ENCODE measurements at regions not wholly inside any gene's neighbourhood (a gene's known extent, or its start where the extent isn't known, plus 50 kb on each side); places are given as distances from the start of the nearest gene placed in this dataset.

DNA sequence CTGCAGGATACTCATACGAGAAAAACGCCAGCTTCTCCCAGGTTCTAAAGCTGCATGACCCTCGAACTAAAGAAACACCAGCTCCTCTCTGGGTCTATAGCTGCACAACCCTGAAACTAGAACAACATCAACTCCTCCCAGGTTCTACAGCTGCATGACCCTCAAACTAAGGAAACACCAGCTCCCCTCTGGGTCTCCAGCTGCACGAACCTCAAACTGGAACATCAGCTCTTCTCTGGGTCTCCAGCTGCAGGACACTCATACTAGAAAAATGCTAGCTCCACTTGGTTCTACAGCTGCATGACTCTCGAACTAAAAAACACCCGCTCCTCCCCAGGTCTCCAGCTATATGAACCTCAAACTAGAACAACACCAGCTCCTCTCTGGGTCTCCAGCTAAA is 811.1 kb downstream of the CDH9 start:
- Histone ChIP-seq H3K9me1 (ENCODE audit: insufficient read depth, low read length) (no peaks in the 10 kb centered on the region), H2AFZ (replicated peaks; ENCODE audit: low read length, poor library complexity) (no peak overlapping the region), H2BK15ac (ENCODE audit: low read depth, low read length) (no peak overlapping the region), H4K8ac (ENCODE audit: low read depth in 2 of 2, low read length in 2 of 2) (no peak overlapping the region), H3K9me3 (ENCODE audit: control insufficient read depth, insufficient read depth, low read length) (peaks cover 39% of the 10 kb centered on the region), H4K20me1 (ENCODE audit: insufficient read depth, low read length) (no peaks in the 10 kb centered on the region), H4K5ac (ENCODE audit: low read depth, low read length) (no peak overlapping the region), H2BK5ac (ENCODE audit: low read depth, low read length, poor library complexity, severe bottlenecking) (no peak overlapping the region), H3K18ac (ENCODE audit: low read depth, low read length) (no peak overlapping the region), H3K27ac (ENCODE audit: insufficient read depth, low read length) (no peak overlapping the region), H3K4me1 (ENCODE audit: control insufficient read depth, insufficient read depth, low read length) (no peaks in the 10 kb centered on the region), H3K27me3 (ENCODE audit: control insufficient read depth, insufficient read depth, low read length) (no peaks in the 10 kb centered on the region), H2BK120ac (ENCODE audit: low read depth, low read length) (no peak overlapping the region), H2BK20ac (ENCODE audit: low read depth, low read length) (no peak overlapping the region), H3K79me1 (ENCODE audit: low read depth in 1 of 2, low read length in 2 of 2) (no peaks in the 10 kb centered on the region), H3K4me2 (ENCODE audit: low read depth, low read length) (no peak overlapping the region), H2AK9ac (replicated peaks; ENCODE audit: low read depth, low read length, poor library complexity) (no peak overlapping the region), H4K91ac (ENCODE audit: insufficient read depth, low read depth, low read length) (no peak overlapping the region), H3K56ac (ENCODE audit: extremely low read depth, insufficient read depth, low read length) (no peak overlapping the region), H3K36me3 (ENCODE audit: control insufficient read depth, insufficient read depth, low read length) (no peaks in the 10 kb centered on the region), H3K4me3 (ENCODE audit: insufficient read depth, low read depth, low read length) (no peak overlapping the region), H3K23ac (ENCODE audit: low read depth, low read length) (no peak overlapping the region), H2AK5ac (ENCODE audit: low read depth, low read length) (no peak overlapping the region), H3K4ac (ENCODE audit: low read depth, low read length) (no peak overlapping the region), H3K9ac (ENCODE audit: low read depth, low read length) (no peak overlapping the region), H3K14ac (replicated peaks; ENCODE audit: low read depth, low read length) (no peak overlapping the region)
- in situ Hi-C loops (cut with MboI; ENCODE audit: low sequenced_read_pairs): no loop called here
- ATAC-seq (ENCODE audit: low read depth) (no peak), DNase-seq (no peak)
- intact Hi-C loops (cut with micrococcal nuclease): no loop called here
- dilution Hi-C loops (cut with HindIII; ENCODE audit: low sequenced_read_pairs, unreplicated experiment): no loop called here
- ChIA-PET CTCF (no interaction called here), POLR2A (ENCODE audit: unreplicated experiment) (no interaction called here)
- 33% methylated on average over 4 of the region's 6 CpGs; no CpG with 5 or more reads in 1 of the 2 experiments for WGBS, 2 experiments (ENCODE audit: extremely low coverage in 2 of 2, insufficient read length in 1 of 2)
- BruUV-seq (replicated peaks): no TSS peak
- no peak for TF ChIP-seq SMC3 (IDR thresholded peaks at IDR 0.05; ENCODE audit: low read depth, low read length)
- TF ChIP-seq MAZ (IDR thresholded peaks at IDR 0.05; ENCODE audit: borderline replicate concordance, low read depth, low read length): no peak
- TF ChIP-seq NFE2L2 (IDR thresholded peaks at IDR 0.05; ENCODE audit: low read depth, low read length): no peak
- TF ChIP-seq CHD1 (IDR thresholded peaks at IDR 0.05; ENCODE audit: low read depth, low read length): no peak
- TF ChIP-seq BHLHE40 (IDR thresholded peaks at IDR 0.05; ENCODE audit: low read depth, low read length): no peak
- no peak for TF ChIP-seq MAFK (IDR thresholded peaks at IDR 0.05; ENCODE audit: low read depth, low read length)
- TF ChIP-seq MXI1 (IDR thresholded peaks at IDR 0.05; ENCODE audit: borderline replicate concordance, low read depth, low read length): no peak

Measured in IMR-90 (cell line).